Fibroblast of peridontal ligament (primary cell): ENCODE measurements at regions not wholly inside any gene's neighbourhood (a gene's known extent, or its start where the extent isn't known, plus 50 kb on each side); places are given as distances from the start of the nearest gene placed in this dataset.

Source experiments
- DNase-seq: peaks from one replicate; pipeline ENCODE4 v3.0.0-alpha.2; 2010; ENCODE audit errors: extremely low read depth

DNA sequence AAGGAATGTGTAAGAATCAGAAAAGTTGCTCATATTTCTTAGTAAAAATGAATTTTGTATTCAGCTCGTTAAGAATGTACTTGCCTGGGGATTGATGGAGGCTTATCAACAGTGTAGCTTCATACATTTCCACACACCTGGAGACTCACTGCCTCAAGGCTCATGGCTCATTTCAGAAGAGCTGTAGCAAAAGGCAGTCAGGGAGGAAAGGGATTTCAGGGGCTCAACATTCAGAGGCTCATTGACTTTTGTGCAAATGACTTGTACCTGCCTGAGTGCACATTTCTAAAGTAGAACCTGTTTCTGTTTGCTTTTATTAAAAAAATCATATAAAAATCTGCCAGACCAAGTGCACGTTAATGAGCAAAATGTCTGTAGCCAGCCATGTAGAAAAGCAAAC is 304.4 kb downstream of the KCNS3 start:
- no peak for DNase-seq

DNA sequence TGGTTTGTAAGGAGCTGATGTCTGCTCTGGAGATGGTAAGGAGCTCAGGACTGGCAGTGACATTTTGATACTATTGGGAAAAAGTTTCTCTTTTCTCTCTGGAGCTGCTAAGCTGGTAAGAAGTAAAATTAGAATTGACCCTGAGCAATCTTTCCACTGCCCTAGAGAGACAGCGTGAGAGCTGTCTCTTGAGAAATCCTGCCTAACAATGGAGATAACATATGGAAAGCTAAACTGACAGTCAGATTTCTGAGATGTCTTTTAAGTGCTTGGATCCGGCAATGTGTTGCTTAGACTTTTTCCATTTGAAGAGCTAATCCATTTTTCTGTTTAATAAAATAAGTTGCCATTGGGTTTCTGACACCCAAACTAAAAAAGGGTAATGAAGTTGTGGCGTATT is 302.4 kb downstream of the KCNS3 start:
- DNase-seq, result no peak

DNA sequence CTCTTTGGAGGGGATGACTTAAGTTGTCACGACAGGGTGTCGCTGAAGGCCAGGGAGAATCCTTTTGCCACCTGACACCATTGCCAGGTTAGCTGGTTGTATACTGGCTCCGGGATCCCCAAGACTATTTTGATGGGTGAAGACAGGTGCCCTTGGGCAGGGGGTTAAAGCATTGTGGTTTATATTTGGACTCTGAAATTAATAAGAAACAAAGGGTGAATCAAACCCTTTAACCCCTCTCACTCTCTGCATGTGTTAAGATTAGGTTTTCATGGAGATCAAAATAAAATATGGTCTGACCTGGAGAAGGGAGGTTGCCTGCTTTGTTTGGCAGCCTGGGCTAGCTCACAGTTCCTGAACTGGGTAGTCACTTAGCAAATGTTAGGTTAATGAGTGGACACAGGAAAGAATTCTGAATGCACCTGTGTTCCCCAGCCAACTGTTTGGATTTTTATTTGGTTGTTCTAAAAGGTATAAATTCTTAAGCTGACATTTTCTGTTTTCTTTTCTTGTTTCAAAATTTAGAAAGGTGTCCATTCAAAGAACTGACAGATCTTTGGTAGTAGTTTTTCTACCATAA is 301.7 kb downstream of the KCNS3 start:
- no peak for DNase-seq

DNA sequence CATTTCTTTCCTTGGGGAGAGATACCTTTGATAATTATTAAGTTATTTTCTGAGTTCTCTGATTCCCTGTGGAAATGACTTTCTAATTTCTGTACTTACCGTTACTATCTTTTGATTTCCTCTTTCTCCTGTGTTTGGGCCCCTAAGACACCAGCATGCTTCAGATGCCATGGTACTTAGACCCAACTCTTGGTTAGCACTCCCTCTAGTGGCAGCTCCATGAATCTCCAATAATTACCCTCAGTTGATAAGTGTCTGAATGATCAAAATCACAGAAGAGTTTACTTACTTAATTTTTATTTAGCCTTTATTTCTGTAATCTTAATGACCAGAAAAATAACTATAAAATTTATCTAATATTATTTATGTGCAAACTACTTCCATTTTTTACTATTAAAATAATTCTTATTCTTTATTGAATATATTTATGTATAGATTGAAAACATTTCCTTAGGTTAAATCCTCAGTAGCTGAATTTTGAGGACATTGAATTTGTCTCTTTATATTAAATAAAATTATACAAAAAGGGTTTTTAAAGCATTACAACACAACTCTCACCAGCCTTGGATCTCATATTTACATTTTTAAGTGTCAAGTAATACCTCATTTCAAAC is 300.4 kb downstream of the KCNS3 start:
- DNase-seq, result peak; percentile 79

DNA sequence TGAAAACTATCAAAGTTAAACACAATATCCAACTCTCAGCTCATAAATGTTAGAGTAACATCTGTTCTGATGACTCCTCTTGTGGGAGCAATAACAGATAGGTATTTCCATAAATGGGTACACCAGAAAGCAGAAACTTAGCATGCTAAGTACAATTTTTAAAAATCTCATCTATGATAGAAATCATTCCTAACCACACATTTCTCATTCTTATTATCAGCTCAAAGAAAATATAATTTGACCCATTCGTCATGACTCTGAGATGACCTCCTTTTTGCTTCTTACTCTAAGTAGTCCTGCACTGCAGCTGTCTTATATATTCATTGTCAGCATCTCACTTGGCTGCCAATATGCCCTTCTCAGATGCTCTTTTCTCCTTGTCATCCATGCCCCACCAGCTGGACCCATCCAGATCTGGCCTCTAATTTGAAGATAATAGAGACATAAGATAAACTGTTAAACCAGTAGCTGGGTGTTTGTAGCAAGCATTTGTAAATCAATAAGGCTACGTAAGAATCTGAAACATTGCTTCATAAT is 298.3 kb downstream of the KCNS3 start:
- DNase-seq, result no peak

DNA sequence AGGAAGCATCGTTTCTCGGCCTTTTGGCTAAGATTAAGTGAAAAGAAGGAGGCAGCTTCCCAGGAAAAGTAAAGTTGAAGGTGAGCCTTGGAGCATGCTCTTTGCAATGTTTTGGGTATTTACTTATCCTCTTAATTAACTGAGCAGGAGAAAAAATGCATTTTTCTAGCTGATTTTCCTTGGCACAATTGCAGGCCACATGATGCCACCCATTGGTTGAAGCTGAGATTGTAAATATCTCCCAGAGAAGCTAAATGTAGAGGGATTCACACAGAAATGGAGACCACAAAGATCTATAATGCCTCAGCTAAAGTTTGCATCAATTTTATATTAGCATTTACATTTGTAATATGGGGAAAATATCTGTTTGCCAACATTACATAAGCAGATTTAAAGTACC is 294.1 kb downstream of the KCNS3 start:
- peak; percentile 20 for DNase-seq

DNA sequence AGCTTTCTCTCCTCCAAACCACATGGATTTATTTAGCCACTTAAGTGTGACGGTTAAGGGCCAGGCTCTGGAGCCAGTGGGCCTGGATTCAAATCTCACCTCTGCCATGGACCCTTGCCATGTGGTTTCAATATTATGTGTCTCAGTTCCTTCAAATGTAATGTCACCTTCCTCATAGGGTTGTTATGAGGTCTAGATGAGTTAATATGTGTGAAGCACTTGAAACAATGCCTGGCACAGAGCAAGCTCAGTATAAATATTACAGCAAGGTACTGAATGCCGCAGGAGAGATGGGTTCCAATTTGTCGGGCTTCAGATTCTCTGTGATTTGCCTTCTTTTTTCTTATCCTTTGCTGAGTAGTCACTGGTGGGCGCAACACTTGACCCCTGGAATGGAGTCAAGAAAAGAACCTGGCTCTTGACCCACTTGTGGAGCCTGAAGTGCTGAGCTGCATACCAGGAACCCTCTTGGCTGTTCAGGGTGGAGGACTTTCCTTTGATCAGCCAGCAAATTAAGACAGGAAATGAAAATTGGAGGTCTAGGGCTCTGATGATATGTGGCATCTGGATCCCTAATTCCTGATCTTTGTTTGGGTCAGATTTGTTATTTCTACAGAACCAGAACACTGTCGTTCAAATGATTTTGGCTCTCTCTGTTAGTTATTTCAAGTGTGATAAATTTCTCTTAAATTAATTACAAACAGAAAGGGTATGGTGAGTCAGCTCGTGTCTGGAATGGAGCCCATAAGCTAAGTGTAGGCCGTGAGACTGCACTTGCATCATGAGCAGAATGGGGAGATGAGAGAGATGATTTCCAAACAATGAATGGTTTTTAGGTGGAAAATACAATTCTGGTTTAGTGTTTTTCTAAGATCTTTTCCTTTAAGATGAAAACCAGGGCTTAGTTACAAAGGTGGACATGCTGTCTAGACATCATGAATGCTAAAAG is 293.0 kb downstream of the KCNS3 start:
- DNase-seq, result peak; percentile 59

DNA sequence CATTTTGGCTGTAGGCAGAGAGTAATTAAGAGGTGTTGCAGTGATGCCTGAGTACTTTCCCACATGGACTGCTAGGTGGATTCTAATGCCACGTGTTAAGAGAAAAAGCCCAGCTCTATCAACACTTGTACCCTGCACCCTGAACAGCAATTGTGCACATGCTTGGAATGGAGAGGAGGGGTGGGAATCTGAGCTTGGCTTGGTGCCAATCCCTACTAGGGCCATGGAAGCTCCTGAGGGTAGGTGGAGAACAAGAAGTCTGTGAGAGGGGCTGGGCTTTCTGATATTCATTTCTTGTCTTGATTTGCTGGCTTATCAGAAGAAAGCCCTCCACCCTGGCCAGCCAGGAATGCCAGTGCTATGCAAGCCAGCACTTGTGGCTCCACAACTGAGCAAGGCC is 292.2 kb downstream of the KCNS3 start:
- no peak for DNase-seq

DNA sequence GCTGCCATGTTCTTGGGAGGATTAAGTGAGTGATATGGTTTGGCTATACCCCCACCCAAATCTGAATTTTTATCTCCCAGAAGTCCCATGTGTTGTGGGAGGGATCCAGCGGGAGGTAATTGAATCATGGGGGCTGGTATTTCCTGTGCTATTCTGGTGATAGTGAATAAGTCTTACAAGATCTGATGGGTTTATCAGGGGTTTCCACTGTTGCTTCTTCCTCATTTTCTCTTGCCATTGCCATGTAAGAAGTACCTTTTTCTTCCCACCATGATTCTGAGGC is 291.4 kb downstream of the KCNS3 start:
- DNase-seq, result no peak

DNA sequence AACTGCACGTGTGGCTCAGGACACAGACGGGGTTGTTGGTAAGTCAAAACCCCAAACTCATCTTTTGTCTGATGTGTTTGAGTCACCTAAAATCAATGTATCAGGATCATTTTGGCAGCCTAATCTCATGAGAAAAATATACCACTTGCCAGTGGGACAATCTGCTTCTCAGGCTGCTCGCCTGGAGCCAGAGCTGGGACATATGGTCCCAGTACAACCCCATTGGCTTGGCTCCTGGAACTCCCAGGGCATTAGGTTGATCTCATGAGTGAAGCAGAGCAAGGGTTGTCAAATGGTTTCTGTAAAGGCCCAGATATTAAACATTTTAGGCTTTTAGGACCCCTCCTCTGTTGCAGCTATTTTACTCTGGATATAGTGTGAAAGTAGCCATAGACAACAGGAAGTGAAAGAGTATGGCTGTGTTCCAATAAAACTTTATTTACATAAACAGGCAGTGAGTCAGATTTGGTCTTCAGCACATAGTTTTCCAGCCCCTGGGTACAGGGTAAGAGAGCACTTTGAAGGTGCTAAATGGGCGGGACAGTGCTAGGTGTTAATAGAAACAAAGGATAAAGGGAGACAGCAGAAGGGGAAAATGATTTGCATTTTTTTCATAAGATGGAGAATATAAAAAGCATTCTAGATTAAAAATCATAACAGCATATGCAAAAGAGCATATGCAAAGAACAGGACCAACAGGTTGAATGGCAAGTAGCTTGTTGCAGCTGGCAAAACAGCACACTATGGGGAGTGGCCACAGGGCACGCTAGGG is 290.8 kb downstream of the KCNS3 start:
- DNase-seq, result no peak

DNA sequence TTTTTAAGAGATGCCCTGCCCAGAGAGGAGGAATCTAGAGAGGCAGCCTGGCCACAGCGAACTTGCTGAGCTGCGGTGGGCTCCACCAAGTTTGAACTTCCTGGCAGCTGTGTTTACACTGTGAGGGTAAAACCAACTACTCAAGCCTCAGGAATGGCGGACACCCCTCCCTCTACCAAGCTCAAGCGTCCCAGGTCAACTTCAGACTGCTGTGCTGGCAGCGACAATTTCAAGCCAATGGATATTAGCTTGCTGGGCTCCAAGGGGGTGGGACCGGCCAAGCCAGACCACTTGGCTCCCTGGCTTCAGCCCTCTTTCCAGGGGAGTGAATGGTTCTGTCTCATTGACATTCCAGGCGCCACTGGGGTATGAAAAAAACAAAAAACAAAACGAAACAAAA is 289.4 kb downstream of the KCNS3 start:
- no peak for DNase-seq

DNA sequence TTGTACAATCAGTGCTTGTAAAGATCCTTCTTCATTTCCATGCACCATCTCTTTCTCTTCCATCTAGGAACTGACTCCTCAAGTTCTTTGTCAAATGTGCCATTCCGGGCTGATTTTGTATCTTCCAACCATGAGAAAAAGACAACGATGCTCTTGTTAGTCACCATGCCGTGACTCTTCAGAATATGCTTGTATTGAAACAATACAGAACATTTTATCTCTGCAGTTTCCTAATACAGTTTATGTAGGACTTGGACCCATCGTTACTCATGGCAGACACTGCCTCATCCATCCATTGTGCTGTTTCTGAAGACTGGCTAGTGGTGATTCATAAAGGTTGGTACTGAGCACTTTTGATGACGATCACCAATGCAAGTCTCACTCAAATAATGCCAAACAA is 283.2 kb downstream of the KCNS3 start:
- no peak for DNase-seq

DNA sequence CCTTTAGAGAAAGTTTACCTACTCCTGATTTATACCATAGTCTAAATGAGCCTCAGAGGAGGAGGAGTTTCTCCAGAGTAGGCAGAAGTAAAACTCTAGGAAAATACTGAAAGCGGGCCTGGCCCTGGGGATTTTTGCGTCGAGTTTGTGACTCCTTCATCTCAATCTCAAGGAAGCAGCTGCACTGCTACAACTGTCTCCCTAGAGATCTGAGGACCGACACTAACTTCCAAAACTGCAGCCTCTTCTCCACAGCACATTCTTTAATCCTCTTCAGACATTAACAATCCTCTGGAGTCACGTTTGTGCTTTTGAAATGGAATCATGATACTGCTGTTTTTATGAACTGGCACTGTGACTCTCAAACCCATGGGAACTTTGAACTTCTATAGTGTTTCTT is 281.4 kb downstream of the KCNS3 start:
- no peak for DNase-seq

DNA sequence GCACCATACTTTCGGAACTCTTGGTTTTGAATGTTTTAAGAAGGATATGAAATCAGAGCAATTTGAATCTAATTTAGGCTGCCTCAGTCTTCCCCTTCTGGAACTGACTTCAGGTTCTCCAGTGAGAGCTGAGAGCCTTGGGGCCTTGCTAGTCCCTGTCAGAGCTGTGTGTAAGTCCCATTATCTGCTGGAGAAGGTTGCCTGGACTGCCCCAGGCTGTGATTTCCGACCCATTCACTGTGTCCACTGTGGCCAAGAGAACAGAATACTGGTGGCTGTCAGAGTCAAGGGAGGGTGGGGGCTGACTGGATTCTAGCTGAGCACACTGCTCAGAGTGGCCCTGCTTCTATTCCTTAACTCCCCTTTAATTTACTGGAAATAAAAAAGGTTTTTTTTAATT is 278.0 kb downstream of the KCNS3 start:
- no peak for DNase-seq

DNA sequence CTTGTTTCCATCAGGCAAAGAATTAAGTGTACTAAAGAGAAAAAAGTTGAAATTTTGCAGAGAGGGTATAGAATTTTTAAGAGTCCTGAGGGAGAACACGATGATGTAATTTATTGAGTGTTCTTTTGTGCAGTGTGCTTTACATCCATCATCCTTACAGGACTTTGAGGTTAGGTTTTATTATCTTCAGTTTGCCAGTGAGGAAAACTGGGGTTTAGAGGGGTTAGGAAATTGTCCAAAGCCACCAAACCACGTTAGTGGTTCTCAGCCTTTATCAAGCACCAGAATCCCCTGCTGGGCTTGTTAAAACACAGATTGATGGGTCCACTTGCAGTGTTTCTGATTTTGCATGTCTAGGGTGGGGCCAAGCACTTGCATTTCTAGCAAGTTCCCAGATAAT is 277.5 kb downstream of the KCNS3 start:
- no peak for DNase-seq

DNA sequence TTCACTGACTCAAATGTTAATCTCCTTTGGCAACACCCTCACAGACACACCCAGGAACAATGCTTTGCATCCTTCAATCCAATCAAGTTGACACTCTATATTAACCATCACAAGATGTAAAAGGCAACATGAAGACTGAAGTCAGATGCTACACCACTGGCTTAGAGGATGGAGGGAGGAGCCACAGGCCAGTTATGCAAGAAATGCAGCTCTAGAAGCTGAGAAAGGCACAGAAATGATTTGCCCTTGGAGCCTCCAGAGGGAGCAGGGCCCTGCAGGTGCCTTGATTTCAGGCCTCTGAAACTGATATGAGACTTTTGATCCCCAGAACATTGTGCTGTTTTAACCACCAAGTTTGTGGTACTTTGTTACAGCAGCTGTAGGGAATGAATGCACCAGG is 276.3 kb downstream of the KCNS3 start:
- DNase-seq, result no peak

DNA sequence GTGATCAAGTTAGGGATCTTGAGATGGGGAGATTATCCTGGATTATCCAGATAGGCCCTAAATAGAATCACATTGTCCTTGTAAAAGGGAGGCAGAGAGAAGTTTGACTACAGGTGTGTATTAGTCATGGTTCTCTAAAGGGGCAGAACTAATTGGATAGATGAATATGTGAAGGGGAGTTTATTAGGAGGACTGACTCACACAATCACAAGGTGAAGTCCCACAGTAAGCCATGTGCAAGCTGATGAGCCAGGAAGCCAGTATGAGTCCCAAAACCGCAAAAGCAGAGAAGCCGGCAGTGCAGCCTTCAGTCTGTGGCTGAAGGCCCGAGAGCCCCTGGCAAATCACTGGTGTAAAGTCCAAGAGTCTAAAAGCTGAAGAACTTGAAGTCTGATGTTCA is 275.8 kb downstream of the KCNS3 start:
- no peak for DNase-seq

DNA sequence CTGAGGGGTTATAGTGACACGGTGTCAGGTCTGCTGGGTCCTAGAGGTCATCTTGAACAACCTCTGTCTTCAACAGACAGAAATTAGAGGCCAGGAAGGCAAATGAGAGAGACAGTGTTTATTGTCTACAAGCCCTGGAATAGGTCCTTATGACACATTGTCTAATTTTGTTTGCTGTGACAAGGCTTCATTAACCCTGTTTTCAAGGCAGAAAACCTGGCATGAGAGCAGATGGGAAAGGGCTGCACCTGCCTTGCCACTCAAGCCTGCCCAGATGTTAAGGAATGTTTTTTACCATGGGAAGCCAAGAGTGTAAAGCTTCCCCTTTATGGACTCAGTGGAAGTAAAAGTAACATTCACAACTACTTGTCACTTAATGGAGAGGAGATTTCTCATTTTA is 275.3 kb downstream of the KCNS3 start:
- DNase-seq, result no peak

DNA sequence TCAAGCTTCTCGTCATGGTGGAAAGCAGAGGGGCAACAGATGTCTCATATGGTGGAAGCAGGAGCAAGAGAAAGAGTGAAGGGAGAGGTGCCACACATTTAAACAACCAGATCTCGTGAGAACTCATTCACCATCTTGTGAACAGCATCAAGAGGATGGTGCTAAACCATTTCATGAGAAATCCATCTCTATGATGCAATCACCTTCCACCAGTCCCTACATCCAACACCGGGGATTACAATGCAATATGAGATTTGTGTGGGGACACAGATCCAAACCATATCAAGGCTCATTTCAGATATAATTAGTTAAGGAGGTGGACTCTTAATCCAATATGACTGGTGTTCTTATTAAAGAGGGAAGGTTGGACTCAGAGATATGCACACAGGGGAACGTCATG is 272.8 kb downstream of the KCNS3 start:
- DNase-seq, result no peak

DNA sequence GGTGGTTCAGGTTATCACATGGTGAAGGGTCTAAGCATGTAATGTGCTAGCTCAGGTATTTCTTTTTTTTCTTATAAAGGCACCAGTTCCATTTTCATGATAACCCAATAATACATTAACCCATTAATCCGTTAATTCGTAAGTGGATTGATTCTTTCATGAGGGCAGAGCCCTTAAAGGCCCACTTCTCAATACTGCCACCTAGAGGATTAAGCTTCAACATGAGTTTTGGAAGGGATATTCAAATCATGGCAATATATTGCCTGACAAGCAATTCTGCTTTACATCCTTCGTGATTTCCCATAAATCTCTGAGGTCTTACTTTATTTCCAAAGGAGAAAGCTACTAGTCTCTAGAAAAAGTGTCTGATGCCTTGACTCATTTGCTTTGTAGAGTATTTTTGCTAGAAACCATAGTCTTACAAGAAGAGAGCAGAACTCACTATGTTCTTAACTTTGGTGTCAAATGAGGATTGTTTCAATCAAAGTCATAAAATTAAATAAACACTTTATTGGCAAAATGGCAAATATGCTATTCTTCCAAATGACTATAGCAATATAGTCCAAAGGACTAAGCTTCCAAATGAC is 271.3 kb downstream of the KCNS3 start:
- peak; percentile 83 for DNase-seq

DNA sequence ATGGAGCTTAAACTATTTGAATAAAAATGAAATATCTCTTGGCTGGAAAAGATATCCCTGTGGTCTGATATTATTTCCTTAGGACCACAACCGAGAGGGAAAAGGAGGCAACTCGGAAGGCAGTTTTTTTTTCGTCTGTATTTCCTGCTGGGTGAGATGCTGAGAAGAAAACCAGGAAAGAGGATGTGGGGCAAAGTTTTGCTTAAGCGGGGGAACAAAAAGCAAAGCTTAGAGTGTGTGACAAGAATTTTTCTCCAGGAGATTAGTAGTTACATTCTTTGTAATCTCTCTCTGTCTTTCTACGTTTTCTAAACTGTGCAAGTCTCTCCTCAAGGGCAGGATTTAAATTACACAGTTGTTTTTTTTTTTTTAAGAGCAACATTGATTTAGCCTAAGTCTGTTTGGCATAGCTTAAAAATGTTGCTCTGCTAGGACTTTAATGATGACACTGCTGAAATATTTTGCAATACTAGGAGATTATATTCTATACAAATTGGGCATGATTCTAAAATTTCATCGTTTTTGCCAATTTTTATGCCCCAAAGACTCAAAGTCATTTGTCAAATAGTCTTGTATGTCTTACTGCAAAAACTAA is 258.5 kb downstream of the KCNS3 start:
- peak; percentile 70 for DNase-seq

DNA sequence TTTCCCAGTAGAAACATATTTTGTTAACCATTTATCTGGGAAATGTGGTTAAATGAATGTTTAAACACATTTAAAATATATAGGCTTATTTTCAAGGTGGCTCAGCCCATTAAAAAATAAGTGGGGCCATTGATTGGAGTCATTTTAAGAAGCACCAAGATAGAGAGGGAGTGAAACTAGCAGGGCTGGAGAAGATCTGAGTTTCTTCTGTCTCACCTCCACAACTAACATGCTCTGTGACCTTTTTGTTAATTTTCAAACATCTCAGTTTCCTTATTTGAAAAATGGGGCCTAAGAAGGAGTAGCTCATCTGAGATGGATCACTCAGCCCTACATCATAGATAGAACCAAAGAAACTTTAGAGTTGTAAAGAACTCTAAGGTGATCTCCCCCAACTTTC is 254.8 kb downstream of the KCNS3 start:
- DNase-seq, result no peak
